C4-2B (cell line): ENCODE measurements at regions not wholly inside any gene's neighbourhood (a gene's known extent, or its start where the extent isn't known, plus 50 kb on each side); places are given as distances from the start of the nearest gene placed in this dataset.

Experiments
- CTCF ChIP-seq: fragments of 450-650 bp; conservative IDR thresholded peaks from 2 replicates; pipeline ENCODE4 v1.5.1; 2017; ENCODE audit warnings: mild to moderate bottlenecking
- ZFX ChIP-seq: fragments of 450-650 bp; IDR thresholded peaks from 2 replicates; pipeline ENCODE4 v1.6.1; 2017

DNA sequence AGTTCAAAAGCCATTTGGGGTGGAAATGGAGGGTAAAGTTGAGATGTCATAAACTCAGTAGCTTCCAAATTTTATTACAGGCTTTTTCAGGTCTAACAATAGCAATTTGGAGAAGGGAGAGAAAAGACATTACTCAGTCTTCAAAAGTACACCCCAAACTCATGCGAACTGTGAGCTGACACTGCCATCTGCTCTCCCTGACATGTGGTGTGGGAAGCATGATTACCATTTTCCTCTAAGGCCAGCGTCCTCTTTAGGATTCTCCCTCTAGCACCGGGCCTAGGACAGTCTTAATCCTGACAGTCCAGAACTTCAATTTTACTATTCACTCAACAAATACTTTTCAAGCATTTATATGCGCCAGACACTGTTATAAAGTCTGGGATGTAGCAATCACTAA, 536.0 kb upstream of the JARID2 start:
- TF ChIP-seq CTCF = no peak
- no peak for TF ChIP-seq ZFX
